GM20000 (cell line): ENCODE measurements at regions not wholly inside any gene's neighbourhood (a gene's known extent, or its start where the extent isn't known, plus 50 kb on each side); places are given as distances from the start of the nearest gene placed in this dataset.

ENCODE experiments used
- DNase-seq: peaks from one replicate; pipeline ENCODE4 v3.0.0; 2012; ENCODE audit warnings: low spot score
- CTCF ChIP-seq: IDR thresholded peaks from 2 replicates; pipeline ENCODE4 v1.5.1; 2012; ENCODE audit warnings: mild to moderate bottlenecking, control low read depth; ENCODE audit errors: extremely low read depth, missing control alignments

GRCh38 chr11:37747121-37747520 is 1149.1 kb upstream of the RAG2 start:
- TF ChIP-seq CTCF: no peak
- no peak for DNase-seq

GRCh38 chr11:37727371-37727770 is 1129.3 kb upstream of the RAG2 start:
- DNase-seq: no peak
- TF ChIP-seq CTCF: no peak

- no peak for TF ChIP-seq CTCF
- DNase-seq: no peak
Measured at GRCh38 chr11:37724315-37724714, 1126.3 kb upstream of the RAG2 start.

- no peak for TF ChIP-seq CTCF
- DNase-seq: no peak
Measured at GRCh38 chr11:37721485-37721884, 1123.4 kb upstream of the RAG2 start.

GRCh38 chr11:37718431-37718999 is 1120.5 kb upstream of the RAG2 start:
- no peak for TF ChIP-seq CTCF
- DNase-seq: no peak

GRCh38 chr11:37712251-37712650 is 1114.2 kb upstream of the RAG2 start:
- no peak for TF ChIP-seq CTCF
- no peak for DNase-seq

- no peak for DNase-seq
- no peak for TF ChIP-seq CTCF
Measured at GRCh38 chr11:37710031-37710430, 1112.0 kb upstream of the RAG2 start.

GRCh38 chr11:37704791-37705190 is 1106.8 kb upstream of the RAG2 start:
- DNase-seq: no peak
- no peak for TF ChIP-seq CTCF
